IMR-90 (cell line): ENCODE measurements at regions not wholly inside any gene's neighbourhood (a gene's known extent, or its start where the extent isn't known, plus 50 kb on each side); places are given as distances from the start of the nearest gene placed in this dataset.

Experiments used
- ATAC-seq: fragments of 200-7000 bp; cut with Tn5 transposase; 2 replicates; pipeline ENCODE4 v1.9.1; 2020; ENCODE audit warnings: low read depth, mild to moderate bottlenecking, moderate library complexity
- BruUV-seq: library from RNA; stranded (reverse); fragments of 400-500 nt; replicated peaks from 2 replicates; lab custom pipeline; 2021; lab: Mats Ljungman, UMichigan
- CTCF ChIA-PET: fragments of 300-600 bp; formaldehyde crosslinking; extraction: SDS; loops from one replicate; lab custom pipeline; 2021; ENCODE audit warnings: antibody characterized with exemption; lab: Yijun Ruan, JAX
- POLR2A ChIA-PET: fragments of 300-600 bp; sonication (Branson Sonifier 250); formaldehyde crosslinking; loops from one replicate; lab custom pipeline; 2022; ENCODE audit warnings: antibody characterized with exemption; ENCODE audit not compliant: unreplicated experiment; lab: Charles Lee
- DNase-seq: peaks from one replicate; pipeline ENCODE4 v3.0.0; 2013
- H2AFZ ChIP-seq: replicated peaks from 2 replicates; pipeline ENCODE3; 2013; ENCODE audit warnings: low read length, mild to moderate bottlenecking; ENCODE audit not compliant: poor library complexity
- H2AK5ac ChIP-seq: 2 replicates; pipeline ENCODE4 v1.6.1; 2013; ENCODE audit warnings: low read depth, low read length, inconsistent platforms
- H2AK9ac ChIP-seq: replicated peaks from 2 replicates; pipeline ENCODE3; 2013; ENCODE audit warnings: mild to moderate bottlenecking, low read depth, low read length, moderate library complexity; ENCODE audit not compliant: poor library complexity
- H2BK120ac ChIP-seq: 2 replicates; pipeline ENCODE4 v1.6.1; 2013; ENCODE audit warnings: low read depth, low read length, inconsistent platforms
- H2BK15ac ChIP-seq: 3 replicates; pipeline ENCODE4 v1.6.1; 2013; ENCODE audit warnings: low read depth, low read length, inconsistent platforms
- H2BK20ac ChIP-seq: 2 replicates; pipeline ENCODE4 v1.6.1; 2013; ENCODE audit warnings: low read depth, mild to moderate bottlenecking, inconsistent platforms, low read length, moderate library complexity
- H2BK5ac ChIP-seq: 2 replicates; pipeline ENCODE4 v1.6.1; 2013; ENCODE audit warnings: mild to moderate bottlenecking, low read depth, low read length, inconsistent platforms; ENCODE audit not compliant: poor library complexity, severe bottlenecking
- H3K14ac ChIP-seq: replicated peaks from 2 replicates; pipeline ENCODE4 v1.6.1; 2013; ENCODE audit warnings: low read depth, low read length, inconsistent platforms
- H3K18ac ChIP-seq: 2 replicates; pipeline ENCODE4 v1.6.1; 2013; ENCODE audit warnings: low read depth, low read length, control low read depth
- H3K23ac ChIP-seq: 2 replicates; pipeline ENCODE4 v1.6.1; 2013; ENCODE audit warnings: low read depth, low read length, inconsistent platforms
- H3K27ac ChIP-seq: 2 replicates; pipeline ENCODE4 v1.5.1; 2013; ENCODE audit warnings: mild to moderate bottlenecking, control low read depth, low read length; ENCODE audit not compliant: insufficient read depth
- H3K27me3 ChIP-seq: 2 replicates; pipeline ENCODE4 v1.6.1; 2013; ENCODE audit warnings: low read length; ENCODE audit not compliant: control insufficient read depth, insufficient read depth
- H3K36me3 ChIP-seq: 2 replicates; pipeline ENCODE4 v1.6.1; 2013; ENCODE audit warnings: low read length, mixed read lengths; ENCODE audit not compliant: control insufficient read depth, insufficient read depth
- H3K4ac ChIP-seq: 2 replicates; pipeline ENCODE4 v1.6.1; 2013; ENCODE audit warnings: low read depth, low read length, inconsistent platforms
- H3K4me1 ChIP-seq: 2 replicates; pipeline ENCODE4 v1.6.1; 2013; ENCODE audit warnings: low read length, mixed read lengths; ENCODE audit not compliant: control insufficient read depth, insufficient read depth
- H3K4me2 ChIP-seq: 2 replicates; pipeline ENCODE4 v1.6.1; 2013; ENCODE audit warnings: low read depth, mild to moderate bottlenecking, control low read depth, low read length, moderate library complexity
- H3K4me3 ChIP-seq: 2 replicates; pipeline ENCODE4 v1.5.1; 2013; ENCODE audit warnings: low read depth, mild to moderate bottlenecking, control low read depth, low read length, moderate library complexity; ENCODE audit not compliant: insufficient read depth
- H3K56ac ChIP-seq: 2 replicates; pipeline ENCODE4 v1.6.1; 2013; ENCODE audit warnings: low read length, inconsistent platforms; ENCODE audit not compliant: insufficient read depth; ENCODE audit errors: extremely low read depth
- H3K79me1 ChIP-seq, 2 experiments: 2 replicates each; pipeline ENCODE4 v1.6.1; 2013; ENCODE audit warnings: low read length in 2 of 2, inconsistent platforms in 1 of 2, low read depth in 1 of 2
- H3K9ac ChIP-seq: 2 replicates; pipeline ENCODE4 v1.6.1; 2013; ENCODE audit warnings: low read depth, low read length, control low read depth
- H3K9me1 ChIP-seq: 2 replicates; pipeline ENCODE4 v1.6.1; 2013; ENCODE audit warnings: low read length, inconsistent platforms; ENCODE audit not compliant: insufficient read depth
- H3K9me3 ChIP-seq: 2 replicates; pipeline ENCODE4 v1.6.1; 2013; ENCODE audit warnings: low read length; ENCODE audit not compliant: control insufficient read depth, insufficient read depth
- H4K20me1 ChIP-seq: 2 replicates; pipeline ENCODE4 v1.6.1; 2013; ENCODE audit warnings: low read length, inconsistent platforms; ENCODE audit not compliant: insufficient read depth
- H4K5ac ChIP-seq: 2 replicates; pipeline ENCODE4 v1.6.1; 2013; ENCODE audit warnings: mild to moderate bottlenecking, low read depth, low read length, control low read depth
- H4K8ac ChIP-seq, 2 experiments: 2 replicates each; pipeline ENCODE4 v1.6.1; 2013; ENCODE audit warnings: low read depth in 2 of 2, low read length in 2 of 2, control low read depth in 1 of 2, inconsistent platforms in 1 of 2
- H4K91ac ChIP-seq: 2 replicates; pipeline ENCODE4 v1.6.1; 2013; ENCODE audit warnings: low read depth, low read length, inconsistent platforms; ENCODE audit not compliant: insufficient read depth
- BHLHE40 ChIP-seq: fragments of 150-350 bp; IDR thresholded peaks from 2 replicates; pipeline ENCODE4 v1.6.1; 2016; ENCODE audit warnings: mild to moderate bottlenecking, low read depth, low read length
- CEBPB ChIP-seq: IDR thresholded peaks from 2 replicates; pipeline ENCODE4 v1.6.1; 2012; ENCODE audit warnings: low read depth, low read length, improper control_type of control experiment
- CHD1 ChIP-seq: IDR thresholded peaks from 2 replicates; pipeline ENCODE4 v1.6.1; 2012; ENCODE audit warnings: low read depth, low read length, improper control_type of control experiment
- CTCF ChIP-seq: conservative IDR thresholded peaks from 2 replicates; pipeline ENCODE4 v1.5.1; 2012; ENCODE audit warnings: mild to moderate bottlenecking, low read depth, low read length, improper control_type of control experiment
- ELK1 ChIP-seq: fragments of 150-350 bp; IDR thresholded peaks from 2 replicates; pipeline ENCODE4 v1.6.1; 2016; ENCODE audit warnings: low read depth, mild to moderate bottlenecking, low read length, moderate library complexity, borderline replicate concordance
- FOS ChIP-seq: fragments of 150-350 bp; IDR thresholded peaks from 2 replicates; pipeline ENCODE4 v1.6.1; 2016; ENCODE audit warnings: low read depth, low read length
- MAFK ChIP-seq: IDR thresholded peaks from 2 replicates; pipeline ENCODE4 v1.6.1; 2012; ENCODE audit warnings: low read depth, low read length, improper control_type of control experiment
- MAZ ChIP-seq: IDR thresholded peaks from 2 replicates; pipeline ENCODE4 v1.6.1; 2012; ENCODE audit warnings: low read depth, mild to moderate bottlenecking, low read length, improper control_type of control experiment, moderate library complexity, borderline replicate concordance
- MXI1 ChIP-seq: IDR thresholded peaks from 2 replicates; pipeline ENCODE4 v1.6.1; 2012; ENCODE audit warnings: low read depth, mild to moderate bottlenecking, low read length, moderate library complexity, borderline replicate concordance
- NFE2L2 ChIP-seq: fragments of 150-350 bp; IDR thresholded peaks from 2 replicates; pipeline ENCODE4 v1.6.1; 2016; ENCODE audit warnings: low read depth, mild to moderate bottlenecking, low read length
- POLR2A ChIP-seq: IDR thresholded peaks from 2 replicates; pipeline ENCODE4 v1.6.1; 2012; ENCODE audit warnings: mild to moderate bottlenecking, low read depth, low read length
- RAD21 ChIP-seq: IDR thresholded peaks from 2 replicates; pipeline ENCODE4 v1.6.1; 2012; ENCODE audit warnings: low read length, improper control_type of control experiment
- SMC3 ChIP-seq: fragments of 150-350 bp; IDR thresholded peaks from 2 replicates; pipeline ENCODE4 v1.6.1; 2016; ENCODE audit warnings: low read depth, mild to moderate bottlenecking, antibody characterized with exemption, low read length, moderate library complexity
- USF2 ChIP-seq: fragments of 150-350 bp; IDR thresholded peaks from 2 replicates; pipeline ENCODE4 v1.6.1; 2017; ENCODE audit warnings: mild to moderate bottlenecking, antibody characterized with exemption, low read length, low read depth
- WGBS, 2 experiments: methylation state at CpG; one replicate each; pipeline versions ENCODE4 v1.1.5 to v1.1.7; 2013; ENCODE audit warnings: missing lambda C conversion rate in 2 of 2; ENCODE audit not compliant: insufficient read length in 1 of 2; ENCODE audit errors: extremely low coverage in 2 of 2; 5-methylcytosine and 5-hydroxymethylcytosine counted together
- dilution Hi-C: fragments of 300-500 bp; cut with HindIII; formaldehyde crosslinking; loops from one replicate; pipeline ENCODE4 v1.14.3; 2018; ENCODE audit warnings: low sequenced_read_pairs; ENCODE audit not compliant: unreplicated experiment
- in situ Hi-C: fragments of 300-500 bp; cut with MboI; formaldehyde crosslinking; loops from 3 replicates; pipeline ENCODE4 v1.14.3; 2019; ENCODE audit warnings: low sequenced_read_pairs, inconsistent platforms, mixed read lengths
- intact Hi-C: fragments of 100-400 bp; cut with micrococcal nuclease; formaldehyde crosslinking; loops from 2 replicates; pipeline ENCODE4 v1.10.0; 2022

GRCh38 chr13:71979616-71980015, 112.6 kb upstream of the DACH1 start:
- H3K23ac ChIP-seq, result no peak overlapping the region
- DNase-seq (no peak), ATAC-seq (no peak)
- no peak overlapping the region for H2AK5ac ChIP-seq
- POLR2A ChIA-PET, result no interaction called here
- in situ Hi-C loops (no loop called here), dilution Hi-C loops (no loop called here), intact Hi-C loops (no loop called here)
- no peak overlapping the region for H2BK20ac ChIP-seq
- H3K14ac ChIP-seq, result no peak overlapping the region
- CTCF ChIA-PET, result no interaction called here
- no peak overlapping the region for H3K27ac ChIP-seq
- no peak overlapping the region for H2AFZ ChIP-seq
- no peak overlapping the region for H3K4me3 ChIP-seq
- H4K91ac ChIP-seq, result no peak overlapping the region
- no peak overlapping the region for H4K5ac ChIP-seq
- H2BK15ac ChIP-seq, result no peak overlapping the region
- no peak overlapping the region for H2AK9ac ChIP-seq
- H4K20me1 ChIP-seq, result no peaks in the 10 kb centered on the region
- no peaks in the 10 kb centered on the region for H3K4me1 ChIP-seq
- no CpG with 5 or more reads among the region's 3 CpGs for WGBS, 2 experiments
- no peaks in the 10 kb centered on the region for H3K79me1 ChIP-seq
- no TSS peak for BruUV-seq
- no peaks in the 10 kb centered on the region for H3K9me1 ChIP-seq
- H4K8ac ChIP-seq, result no peak overlapping the region
- H3K4ac ChIP-seq, result no peak overlapping the region
- H3K27me3 ChIP-seq, result no peaks in the 10 kb centered on the region
- no peaks in the 10 kb centered on the region for H3K36me3 ChIP-seq
- H3K9ac ChIP-seq, result no peak overlapping the region
- no peak overlapping the region for H2BK5ac ChIP-seq
- peaks cover 2% of the 10 kb centered on the region; the same call in 1 of the 2 replicates for H3K9me3 ChIP-seq
- no peak overlapping the region for H2BK120ac ChIP-seq
- TF ChIP-seq MAFK (no peak), RAD21 (no peak), CEBPB (no peak), FOS (no peak), BHLHE40 (no peak), MXI1 (no peak), SMC3 (no peak), NFE2L2 (no peak), MAZ (no peak), CHD1 (no peak), ELK1 (no peak), USF2 (no peak), CTCF (no peak), POLR2A (no peak)
- H3K4me2 ChIP-seq, result no peak overlapping the region
- H3K18ac ChIP-seq, result no peak overlapping the region
- no peak overlapping the region for H3K56ac ChIP-seq
